Liver (tissue), 3 donors: ENCODE measurements at regions not wholly inside any gene's neighbourhood (a gene's known extent, or its start where the extent isn't known, plus 50 kb on each side); places are given as distances from the start of the nearest gene placed in this dataset.

Source experiments
- FOXA1 ChIP-seq: IDR thresholded peaks from 2 replicates; pipeline ENCODE4 v1.6.1; 2016; ENCODE audit warnings: antibody characterized with exemption
- TF ChIP-seq, protein P1 (sequence below): IDR thresholded peaks from 2 replicates; pipeline ENCODE4 v1.6.1; 2016; ENCODE audit warnings: antibody characterized with exemption
- TF ChIP-seq, protein P2 (sequence below): fragments of 150-350 bp; IDR thresholded peaks from 2 replicates; pipeline ENCODE4 v1.5.1; 2017; ENCODE audit warnings: improper control_type of control experiment, low read depth, low read length; ENCODE audit not compliant: missing input control
- donor health status: healthy.
- donor health status: healthy.

DNA sequence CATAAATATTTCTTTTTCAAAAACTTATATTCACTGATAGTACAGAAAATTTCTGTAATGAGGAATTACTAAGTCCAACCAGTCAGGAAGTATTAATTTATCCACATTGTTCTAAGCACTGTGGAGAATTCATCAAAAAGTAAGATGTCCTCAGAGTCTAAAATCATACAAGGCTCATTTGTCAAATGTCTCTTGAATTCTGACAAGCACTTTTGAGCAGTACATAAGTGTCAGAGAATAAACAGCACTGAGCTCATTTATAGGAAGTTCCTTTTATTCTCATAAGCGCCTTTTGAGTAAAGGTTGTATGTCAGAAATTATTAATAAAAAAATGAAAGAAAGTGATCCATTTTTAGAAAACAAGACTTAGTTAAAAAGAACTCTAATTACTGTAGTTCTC lies 523.2 kb upstream of the EPHA5 start:
- TF ChIP-seq, protein P1, sequence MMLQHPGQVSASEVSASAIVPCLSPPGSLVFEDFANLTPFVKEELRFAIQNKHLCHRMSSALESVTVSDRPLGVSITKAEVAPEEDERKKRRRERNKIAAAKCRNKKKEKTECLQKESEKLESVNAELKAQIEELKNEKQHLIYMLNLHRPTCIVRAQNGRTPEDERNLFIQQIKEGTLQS: no peak
- TF ChIP-seq, protein P2, sequence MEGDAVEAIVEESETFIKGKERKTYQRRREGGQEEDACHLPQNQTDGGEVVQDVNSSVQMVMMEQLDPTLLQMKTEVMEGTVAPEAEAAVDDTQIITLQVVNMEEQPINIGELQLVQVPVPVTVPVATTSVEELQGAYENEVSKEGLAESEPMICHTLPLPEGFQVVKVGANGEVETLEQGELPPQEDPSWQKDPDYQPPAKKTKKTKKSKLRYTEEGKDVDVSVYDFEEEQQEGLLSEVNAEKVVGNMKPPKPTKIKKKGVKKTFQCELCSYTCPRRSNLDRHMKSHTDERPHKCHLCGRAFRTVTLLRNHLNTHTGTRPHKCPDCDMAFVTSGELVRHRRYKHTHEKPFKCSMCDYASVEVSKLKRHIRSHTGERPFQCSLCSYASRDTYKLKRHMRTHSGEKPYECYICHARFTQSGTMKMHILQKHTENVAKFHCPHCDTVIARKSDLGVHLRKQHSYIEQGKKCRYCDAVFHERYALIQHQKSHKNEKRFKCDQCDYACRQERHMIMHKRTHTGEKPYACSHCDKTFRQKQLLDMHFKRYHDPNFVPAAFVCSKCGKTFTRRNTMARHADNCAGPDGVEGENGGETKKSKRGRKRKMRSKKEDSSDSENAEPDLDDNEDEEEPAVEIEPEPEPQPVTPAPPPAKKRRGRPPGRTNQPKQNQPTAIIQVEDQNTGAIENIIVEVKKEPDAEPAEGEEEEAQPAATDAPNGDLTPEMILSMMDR: no peak
- no peak for TF ChIP-seq FOXA1
